ENCODE measurements at regions not wholly inside any gene's neighbourhood (a gene's known extent, or its start where the extent isn't known, plus 50 kb on each side); places are given as distances from the start of the nearest gene placed in this dataset.

DNA sequence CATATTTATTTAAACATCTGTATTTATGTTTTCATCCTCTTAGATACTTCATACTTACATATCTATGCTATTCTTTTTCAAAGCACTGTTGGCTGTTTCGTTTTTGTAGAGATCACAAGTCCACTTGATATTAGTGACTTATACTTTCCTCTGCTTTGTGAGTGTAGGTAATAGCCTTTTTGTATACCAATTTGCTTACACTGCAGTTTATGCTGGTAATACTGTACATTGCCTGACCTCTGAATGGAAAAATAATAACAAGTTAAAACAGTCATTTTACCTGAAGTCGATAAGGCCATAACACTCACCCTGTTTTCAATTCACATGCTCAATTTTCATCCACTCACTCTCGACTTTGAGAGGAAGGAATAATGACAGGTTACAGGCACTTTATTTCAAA, 89.9 kb upstream of the NANOGP8 start:
- TF ChIP-seq EP300 (IDR thresholded peaks at IDR 0.05; ENCODE audit: borderline replicate concordance) (no peak), RAD21 (IDR thresholded peaks at IDR 0.05; ENCODE audit: low read depth) (no peak), YY1 (IDR thresholded peaks at IDR 0.05; ENCODE audit: low read depth) (no peak)

All from Ishikawa (cell line).